ENCODE measurements at regions not wholly inside any gene's neighbourhood (a gene's known extent, or its start where the extent isn't known, plus 50 kb on each side); places are given as distances from the start of the nearest gene placed in this dataset.
"Not testable (repeated sequence)": the region's sequence is repeated elsewhere in the genome, so short reads cannot be mapped to it uniquely, and the experiment has no call there.

DNA sequence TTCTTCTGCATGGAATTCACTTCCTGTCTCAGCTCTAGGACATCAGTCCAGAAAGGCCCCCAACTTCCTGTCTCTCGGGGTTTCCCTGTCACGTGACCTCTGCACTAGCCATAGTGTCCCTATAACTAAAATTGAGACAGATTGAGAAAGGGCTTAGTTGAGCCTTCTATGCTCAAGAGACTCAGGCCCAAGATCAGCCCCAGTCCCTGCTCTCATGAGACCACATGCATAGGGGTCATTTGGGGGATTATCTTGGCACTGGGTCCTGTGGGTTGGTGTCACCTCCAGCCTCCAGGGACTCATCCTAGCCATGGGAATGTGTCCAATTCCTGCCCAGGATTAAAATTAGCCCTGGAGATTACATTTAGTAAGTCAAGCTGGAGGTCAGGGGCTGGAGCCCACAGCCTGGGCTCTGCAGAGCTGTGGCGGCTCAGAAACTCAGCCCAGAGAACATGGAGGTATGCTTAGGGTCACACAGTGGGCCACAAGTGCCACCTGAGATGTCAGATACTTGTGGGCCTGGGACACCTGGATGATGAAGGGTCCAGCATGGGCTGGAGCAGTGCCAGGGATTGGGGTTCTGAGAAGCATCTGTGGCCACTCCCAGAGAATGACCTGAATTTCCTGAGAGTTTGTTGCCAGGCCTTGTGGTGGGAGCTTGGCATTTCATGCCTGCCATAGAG lies 174.3 kb upstream of the TPTE start:
- H3K36me3 ChIP-seq (ENCODE audit: low read depth, missing control alignments); DNase-seq; H3K9me3 ChIP-seq; H3K27ac ChIP-seq; intact Hi-C loops (cut with DNase I; ENCODE audit: low total_unique reads); H3K4me1 ChIP-seq; H3K4me3 ChIP-seq; H3K27me3 ChIP-seq: not testable (repeated sequence)
- 77 to 88% methylated on average over 3 of the region's 3 CpGs for WGBS, 2 donors

DNA sequence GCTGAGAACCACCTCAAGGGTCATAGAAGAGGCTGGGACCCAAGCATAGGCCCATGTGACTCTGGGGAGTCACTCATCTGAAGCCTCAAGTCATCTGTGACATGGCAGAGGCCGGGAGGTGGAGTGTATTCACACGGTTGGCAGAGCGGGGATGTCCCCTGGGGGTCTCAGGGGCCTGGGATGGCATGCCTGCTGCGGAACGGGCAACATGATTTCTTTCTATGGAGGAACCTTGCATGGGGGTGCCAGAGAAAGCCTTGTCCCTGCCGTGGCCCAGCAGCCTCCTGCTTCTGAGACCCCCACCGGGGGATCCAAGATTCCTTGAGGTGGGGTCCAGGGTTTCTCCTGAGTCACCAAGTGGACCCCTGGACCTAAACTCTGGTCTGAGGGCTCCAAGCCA lies 173.7 kb upstream of the TPTE start:
- H3K27me3 ChIP-seq; H3K4me3 ChIP-seq; H3K9me3 ChIP-seq; DNase-seq; H3K4me1 ChIP-seq; H3K27ac ChIP-seq; H3K36me3 ChIP-seq (ENCODE audit: low read depth, missing control alignments); intact Hi-C loops (cut with DNase I; ENCODE audit: low total_unique reads): not testable (repeated sequence)
- 65 to 75% methylated on average over 7 of the region's 7 CpGs for WGBS, 2 donors

DNA sequence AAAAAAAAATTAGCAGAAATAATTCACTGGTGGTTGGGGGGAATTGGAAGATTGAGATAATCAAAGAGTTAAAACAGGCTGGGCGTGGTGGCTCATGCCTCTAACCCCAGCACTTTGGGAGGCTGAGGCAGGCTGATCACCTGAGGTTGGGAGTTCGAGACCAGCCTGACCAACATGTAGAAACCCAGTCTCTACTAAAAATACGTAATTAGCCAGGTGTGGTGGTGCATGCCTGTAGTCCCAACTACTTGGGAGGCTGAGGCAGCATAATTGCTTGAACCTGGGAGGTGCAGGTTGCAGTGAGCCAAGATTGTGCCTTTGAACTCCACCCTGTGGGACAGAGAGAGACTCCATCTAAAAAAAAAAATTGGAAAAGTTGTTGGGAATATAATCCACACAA lies 173.2 kb upstream of the TPTE start:
- H3K4me3 ChIP-seq; intact Hi-C loops (cut with DNase I; ENCODE audit: low total_unique reads); H3K27ac ChIP-seq; H3K9me3 ChIP-seq; H3K4me1 ChIP-seq; H3K36me3 ChIP-seq (ENCODE audit: low read depth, missing control alignments); H3K27me3 ChIP-seq; DNase-seq: not testable (repeated sequence)
- 51 to 52% methylated on average over 3 of the region's 3 CpGs for WGBS, 2 donors

DNA sequence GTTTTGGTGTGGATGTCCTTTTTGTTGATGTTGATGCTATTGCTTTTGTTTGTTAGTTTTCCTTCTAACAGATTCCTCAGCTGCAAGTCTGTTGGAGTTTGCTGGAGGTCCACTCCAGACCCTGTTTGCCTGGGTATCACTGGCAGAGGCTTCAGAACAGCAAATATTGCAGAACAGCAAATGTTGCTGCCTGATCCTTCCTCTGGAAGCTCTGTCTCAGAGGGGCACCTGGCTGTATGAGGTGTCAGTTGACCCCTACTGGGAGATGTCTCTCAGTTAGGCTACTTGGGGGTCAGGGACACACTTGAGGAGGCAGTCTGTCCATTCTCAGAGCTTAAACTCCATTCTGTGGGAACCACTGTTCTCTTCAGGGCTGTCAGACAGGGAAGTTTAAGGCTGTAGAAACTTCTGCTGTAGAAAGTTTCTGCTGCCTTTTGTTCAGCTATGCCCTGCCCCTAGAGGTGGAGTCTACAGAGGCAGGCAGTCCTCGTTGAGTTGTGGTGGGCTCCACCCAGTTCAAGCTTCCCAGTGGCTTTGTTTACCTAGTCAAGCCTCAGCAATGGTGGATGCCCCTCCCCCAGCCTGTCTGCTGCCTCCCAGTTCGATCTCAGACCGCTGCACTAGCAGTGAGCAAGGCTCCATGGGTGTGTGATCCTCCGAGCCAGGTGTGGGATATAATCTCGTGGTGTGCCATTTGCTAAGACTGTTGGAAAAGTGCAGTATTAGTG lies 166.4 kb upstream of the TPTE start:
- H3K27ac ChIP-seq; DNase-seq; H3K4me1 ChIP-seq; H3K9me3 ChIP-seq; intact Hi-C loops (cut with DNase I; ENCODE audit: low total_unique reads); H3K36me3 ChIP-seq (ENCODE audit: low read depth, missing control alignments); H3K27me3 ChIP-seq; H3K4me3 ChIP-seq: not testable (repeated sequence)
- WGBS, 2 donors = 33 to 35% methylated on average over 5 of the region's 5 CpGs

DNA sequence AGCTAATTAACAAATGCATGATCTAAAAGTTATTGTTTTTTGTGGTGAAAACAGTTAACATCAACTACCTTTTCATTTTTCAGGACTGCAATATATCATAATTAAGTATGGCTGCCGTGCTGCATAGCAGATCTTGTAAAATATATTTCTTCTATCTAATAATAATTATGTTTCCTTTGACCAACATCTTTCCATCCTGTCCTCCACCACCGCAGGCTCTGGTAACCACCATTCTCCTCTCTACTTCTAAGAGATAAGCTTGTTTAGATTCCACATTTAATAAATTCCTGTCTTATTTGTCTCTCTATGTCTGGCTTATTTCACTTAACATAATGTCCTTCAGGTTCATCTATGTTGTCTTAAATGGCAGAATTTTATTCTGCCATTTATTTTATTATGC lies 162.3 kb upstream of the TPTE start:
- not testable (repeated sequence) for H3K36me3 ChIP-seq (ENCODE audit: low read depth, missing control alignments)

DNA sequence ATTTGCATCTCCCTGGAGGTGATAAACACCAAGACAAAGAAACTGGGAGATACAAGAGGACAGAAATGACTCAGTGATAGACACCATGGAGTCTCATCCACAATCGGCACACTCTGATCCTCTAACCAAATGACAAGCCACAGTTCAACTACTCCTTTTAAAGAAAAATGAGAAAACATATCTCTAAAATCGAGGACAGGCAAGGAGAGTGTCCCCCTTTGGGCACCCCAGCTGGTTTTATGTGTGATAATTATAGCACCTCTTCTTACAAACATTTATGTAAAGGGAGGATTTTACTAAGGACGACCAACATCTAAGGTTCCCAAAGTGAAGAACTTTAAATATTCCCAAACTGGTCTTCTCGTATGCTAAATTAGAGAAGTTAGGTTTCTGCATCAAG lies 161.5 kb upstream of the TPTE start:
- WGBS, 2 donors = 44% methylated on average over 4 of the region's 4 CpGs
- not testable (repeated sequence) for DNase-seq

More for the DNA sequence above, 162.3 kb upstream of the TPTE start:
- WGBS, 2 donors = 68 to 72% methylated on average over 2 of the region's 2 CpGs
- H3K27ac ChIP-seq; intact Hi-C loops (cut with DNase I; ENCODE audit: low total_unique reads); H3K4me1 ChIP-seq; DNase-seq; H3K9me3 ChIP-seq; H3K27me3 ChIP-seq; H3K4me3 ChIP-seq: not testable (repeated sequence)

DNA sequence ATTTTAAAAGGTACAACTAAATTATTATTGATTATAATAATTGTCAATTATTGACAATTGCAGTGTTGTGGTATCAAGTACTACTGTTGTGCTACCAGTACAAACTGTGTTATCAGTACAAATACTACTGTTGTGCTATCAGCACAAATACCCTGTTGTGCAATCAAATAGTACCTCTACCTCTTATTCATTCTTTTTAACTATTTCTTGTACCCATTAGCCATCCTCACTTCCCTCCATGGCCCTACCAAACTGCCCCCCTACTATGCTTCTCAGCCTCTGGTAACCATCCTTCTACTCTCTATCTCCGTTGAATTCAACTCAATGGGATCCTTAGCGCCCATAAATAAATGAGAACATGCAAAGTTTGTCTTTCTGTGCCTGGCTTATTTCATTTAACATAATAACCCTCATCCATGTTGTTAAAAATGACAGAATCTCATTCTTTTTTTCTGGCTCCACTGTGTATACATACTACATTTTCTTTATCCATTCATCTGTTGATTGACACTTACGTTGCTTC lies 160.1 kb upstream of the TPTE start:
- H3K27ac ChIP-seq; DNase-seq; H3K4me1 ChIP-seq; H3K4me3 ChIP-seq; H3K9me3 ChIP-seq; H3K36me3 ChIP-seq (ENCODE audit: low read depth, missing control alignments); intact Hi-C loops (cut with DNase I; ENCODE audit: low total_unique reads); H3K27me3 ChIP-seq: not testable (repeated sequence)
- WGBS, 2 donors = 44 to 47% methylated on average over 3 of the region's 3 CpGs

More for the DNA sequence above, 161.5 kb upstream of the TPTE start:
- H3K36me3 ChIP-seq (ENCODE audit: low read depth, missing control alignments); H3K27ac ChIP-seq; intact Hi-C loops (cut with DNase I; ENCODE audit: low total_unique reads); H3K9me3 ChIP-seq; H3K4me3 ChIP-seq; H3K27me3 ChIP-seq; H3K4me1 ChIP-seq: not testable (repeated sequence)

DNA sequence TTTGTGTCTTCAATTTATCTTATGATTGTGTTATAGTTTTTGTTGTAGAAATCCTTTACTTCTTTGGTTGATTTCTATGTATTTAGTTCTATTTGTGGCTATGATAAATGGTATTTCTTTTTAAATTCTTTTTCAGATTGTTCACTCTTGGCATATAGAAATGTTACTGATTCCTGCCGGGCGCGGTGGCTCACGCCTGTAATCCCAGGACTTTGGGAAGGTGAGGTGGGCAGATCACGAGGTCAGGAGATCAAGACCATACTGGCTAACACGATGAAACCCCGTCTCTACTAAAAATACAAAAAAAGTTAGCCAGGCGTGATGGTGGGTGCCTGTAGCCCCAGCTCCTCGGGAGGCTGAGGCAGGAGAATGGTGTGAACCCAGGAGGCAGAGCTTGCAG lies 158.6 kb upstream of the TPTE start:
- WGBS, 2 donors = 55 to 60% methylated on average over 9 of the region's 9 CpGs
- H3K36me3 ChIP-seq (ENCODE audit: low read depth, missing control alignments); intact Hi-C loops (cut with DNase I; ENCODE audit: low total_unique reads); H3K4me3 ChIP-seq; H3K9me3 ChIP-seq; DNase-seq; H3K27ac ChIP-seq; H3K27me3 ChIP-seq; H3K4me1 ChIP-seq: not testable (repeated sequence)

DNA sequence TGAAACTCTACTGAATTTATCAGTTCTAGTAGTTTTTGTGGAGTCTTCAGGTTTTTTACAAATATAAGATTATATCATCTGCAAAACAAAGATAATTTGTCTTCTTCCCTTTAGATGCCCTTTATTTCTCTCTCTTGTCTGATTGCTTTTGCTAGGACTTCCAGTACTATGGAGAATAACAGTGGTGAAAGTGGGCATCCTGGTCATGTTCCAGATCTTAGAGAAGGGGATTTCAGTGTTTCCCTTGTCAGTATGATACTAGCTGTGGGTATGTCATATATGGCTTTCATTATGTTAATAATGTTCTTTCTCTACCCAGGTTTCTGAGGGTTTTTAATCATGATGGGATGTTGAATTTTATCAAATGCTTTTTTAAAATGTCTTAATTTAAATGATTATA lies 158.1 kb upstream of the TPTE start:
- intact Hi-C loops (cut with DNase I; ENCODE audit: low total_unique reads); H3K4me3 ChIP-seq; H3K4me1 ChIP-seq; H3K9me3 ChIP-seq; H3K27ac ChIP-seq; H3K36me3 ChIP-seq (ENCODE audit: low read depth, missing control alignments); DNase-seq; H3K27me3 ChIP-seq: not testable (repeated sequence)

DNA sequence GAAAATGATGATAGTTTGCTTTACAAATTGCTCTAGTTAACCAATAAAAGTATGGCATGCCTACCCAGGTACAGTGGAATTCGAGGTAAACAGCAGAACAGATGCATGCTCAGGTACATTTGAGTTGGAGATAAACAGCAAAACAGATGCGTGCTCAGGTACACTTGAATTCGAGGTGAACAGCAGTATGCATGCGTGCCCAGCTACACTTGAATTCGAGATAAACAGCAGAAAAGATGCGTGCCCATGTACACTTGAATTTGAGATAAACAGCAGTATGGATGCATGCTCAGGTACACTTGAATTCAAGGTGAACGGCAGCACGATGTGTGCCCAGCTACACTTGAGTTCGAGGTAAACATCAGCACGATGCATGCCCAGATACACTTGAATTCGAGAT lies 155.2 kb upstream of the TPTE start:
- H3K36me3 ChIP-seq (ENCODE audit: low read depth, missing control alignments); H3K4me1 ChIP-seq; intact Hi-C loops (cut with DNase I; ENCODE audit: low total_unique reads); DNase-seq; H3K4me3 ChIP-seq; H3K27me3 ChIP-seq; H3K9me3 ChIP-seq; H3K27ac ChIP-seq: not testable (repeated sequence)
- WGBS, 2 donors = 33 to 40% methylated on average over 6 to 7 of the region's 11 CpGs

DNA sequence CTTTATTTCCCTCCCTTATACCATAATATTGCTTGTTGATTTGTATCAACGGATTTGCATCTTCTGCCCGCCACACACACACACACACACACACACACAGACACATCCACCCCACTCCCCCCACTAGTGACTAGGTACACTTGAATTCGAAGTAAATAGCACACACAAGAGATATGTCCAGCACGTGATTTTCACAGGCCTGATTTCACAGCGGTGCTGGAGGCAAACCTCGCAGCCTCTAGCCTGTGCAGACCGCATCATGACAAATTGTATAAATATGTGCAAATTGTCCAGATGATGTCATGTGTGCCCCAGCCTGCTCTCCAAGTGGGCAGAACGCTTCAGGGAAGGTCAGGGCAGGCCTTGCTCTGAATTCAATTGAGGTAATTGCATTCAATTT lies 153.8 kb upstream of the TPTE start:
- H3K27ac ChIP-seq; DNase-seq; H3K36me3 ChIP-seq (ENCODE audit: low read depth, missing control alignments); H3K4me1 ChIP-seq; intact Hi-C loops (cut with DNase I; ENCODE audit: low total_unique reads); H3K4me3 ChIP-seq; H3K27me3 ChIP-seq; H3K9me3 ChIP-seq: not testable (repeated sequence)
- 53 to 55% methylated on average over 7 of the region's 8 CpGs for WGBS, 2 donors

DNA sequence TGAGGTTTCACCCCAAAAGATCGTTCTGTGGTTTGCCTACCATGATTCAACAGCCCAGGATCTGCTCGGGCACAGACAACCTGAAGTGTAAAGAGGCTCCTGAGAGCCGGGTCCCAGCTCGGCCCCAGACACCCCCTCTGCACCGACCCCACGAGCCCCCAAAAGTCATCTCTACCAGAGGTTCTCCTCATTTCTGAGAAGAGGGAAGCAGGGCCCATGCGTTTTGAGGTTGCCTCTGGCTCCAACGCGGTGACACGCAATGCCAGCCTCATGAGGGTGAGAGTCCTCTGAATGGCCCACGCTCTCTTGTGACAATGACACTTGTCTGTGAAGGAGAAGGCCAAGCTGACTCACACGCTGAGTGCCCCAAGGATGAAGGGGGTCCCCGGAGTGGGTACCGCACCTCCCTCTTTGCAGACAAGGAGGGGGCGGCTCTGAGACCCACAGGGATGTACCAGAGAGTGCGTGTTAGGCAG lies 153.0 kb upstream of the TPTE start:
- H3K4me3 ChIP-seq; H3K27me3 ChIP-seq; H3K36me3 ChIP-seq (ENCODE audit: low read depth, missing control alignments); intact Hi-C loops (cut with DNase I; ENCODE audit: low total_unique reads); H3K4me1 ChIP-seq; H3K27ac ChIP-seq; H3K9me3 ChIP-seq; DNase-seq: not testable (repeated sequence)
- WGBS, 2 donors = 51 to 62% methylated on average over 16 of the region's 16 CpGs

All from testis (tissue), 2 donors.